ENCODE measurements at regions not wholly inside any gene's neighbourhood (a gene's known extent, or its start where the extent isn't known, plus 50 kb on each side); places are given as distances from the start of the nearest gene placed in this dataset.
A peak's percentile ranks its signal among the peaks of the same experiment; 100 is the strongest.

GRCh38 chr3:159609625-159610024, 379.0 kb upstream of the IL12A start:
- Histone ChIP-seq H3K27ac (no peak overlapping the region), H3K9me3 (no peaks in the 10 kb centered on the region), H3K4me1 (no peaks in the 10 kb centered on the region), H3K4me3 (no peak overlapping the region), H3K27me3 (no peaks in the 10 kb centered on the region), H3K36me3 (no peaks in the 10 kb centered on the region)
- DNase-seq = no peak
- 80 to 88% methylated on average over 7 of the region's 7 CpGs for WGBS, 2 donors
- intact Hi-C loops (cut with DNase I) = loop anchor here (10.0 kb wide), 1 partner anchor 195 kb away; no protein-coding TSS in a partner anchor
- no peak for TF ChIP-seq POLR2A (IDR thresholded peaks at IDR 0.05)
- TF ChIP-seq, protein P1, sequence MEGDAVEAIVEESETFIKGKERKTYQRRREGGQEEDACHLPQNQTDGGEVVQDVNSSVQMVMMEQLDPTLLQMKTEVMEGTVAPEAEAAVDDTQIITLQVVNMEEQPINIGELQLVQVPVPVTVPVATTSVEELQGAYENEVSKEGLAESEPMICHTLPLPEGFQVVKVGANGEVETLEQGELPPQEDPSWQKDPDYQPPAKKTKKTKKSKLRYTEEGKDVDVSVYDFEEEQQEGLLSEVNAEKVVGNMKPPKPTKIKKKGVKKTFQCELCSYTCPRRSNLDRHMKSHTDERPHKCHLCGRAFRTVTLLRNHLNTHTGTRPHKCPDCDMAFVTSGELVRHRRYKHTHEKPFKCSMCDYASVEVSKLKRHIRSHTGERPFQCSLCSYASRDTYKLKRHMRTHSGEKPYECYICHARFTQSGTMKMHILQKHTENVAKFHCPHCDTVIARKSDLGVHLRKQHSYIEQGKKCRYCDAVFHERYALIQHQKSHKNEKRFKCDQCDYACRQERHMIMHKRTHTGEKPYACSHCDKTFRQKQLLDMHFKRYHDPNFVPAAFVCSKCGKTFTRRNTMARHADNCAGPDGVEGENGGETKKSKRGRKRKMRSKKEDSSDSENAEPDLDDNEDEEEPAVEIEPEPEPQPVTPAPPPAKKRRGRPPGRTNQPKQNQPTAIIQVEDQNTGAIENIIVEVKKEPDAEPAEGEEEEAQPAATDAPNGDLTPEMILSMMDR (IDR thresholded peaks at IDR 0.05) = no peak

DNA sequence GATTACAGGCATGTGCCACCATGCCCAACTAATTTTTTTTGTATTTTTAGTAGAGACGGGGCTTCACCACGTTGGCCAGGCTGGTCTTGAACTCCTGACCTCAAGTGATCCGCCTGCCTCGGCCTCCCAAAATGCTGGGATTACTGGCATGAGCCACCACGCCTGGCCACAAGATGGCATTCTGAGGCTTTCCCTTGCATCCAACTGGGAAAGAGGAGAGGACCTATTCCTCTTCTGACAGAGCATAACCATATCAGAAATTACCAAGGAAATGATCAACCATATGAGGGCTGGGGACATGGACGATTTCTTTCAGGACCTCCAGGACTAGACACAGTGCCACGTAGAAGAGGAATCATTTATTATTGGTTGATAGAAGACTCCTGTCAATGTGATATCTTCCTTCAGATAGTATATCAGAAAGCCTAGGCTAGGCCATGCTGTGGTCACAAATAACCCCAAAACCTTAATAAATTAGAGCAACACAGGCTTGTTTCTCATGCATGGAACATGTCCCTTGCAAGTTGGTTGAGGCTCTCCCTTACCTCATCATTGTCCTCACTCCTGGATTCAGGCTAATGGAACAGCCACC, 372.3 kb upstream of the IL12A start:
- DNase-seq = no peak
- Histone ChIP-seq H3K9me3 (no peaks in the 10 kb centered on the region), H3K4me3 (no peak overlapping the region)

GRCh38 chr3:159619341-159619885, 369.2 kb upstream of the IL12A start:
- H3K4me1 ChIP-seq = no peaks in the 10 kb centered on the region
- H3K27me3 ChIP-seq = no peaks in the 10 kb centered on the region
- WGBS, 2 donors = 38 to 46% methylated on average over 3 of the region's 3 CpGs
- H3K27ac ChIP-seq = no peak overlapping the region
- H3K36me3 ChIP-seq = no peaks in the 10 kb centered on the region
- DNase-seq = no peak
- TF ChIP-seq, protein P1 (IDR thresholded peaks at IDR 0.05) = no peak
- TF ChIP-seq POLR2A (IDR thresholded peaks at IDR 0.05) = no peak
- H3K9me3 ChIP-seq = no peaks in the 10 kb centered on the region
- intact Hi-C loops (cut with DNase I) = loop anchor here (10.0 kb wide), 1 partner anchor 185 kb away; no protein-coding TSS in a partner anchor
- no peak overlapping the region for H3K4me3 ChIP-seq

More for the DNA sequence above, 372.3 kb upstream of the IL12A start:
- Histone ChIP-seq H3K27ac (no peak overlapping the region), H3K27me3 (no peaks in the 10 kb centered on the region), H3K36me3 (no peaks in the 10 kb centered on the region), H3K4me1 (no peaks in the 10 kb centered on the region)
- intact Hi-C loops (cut with DNase I) = loop anchor here (10.0 kb wide), 1 partner anchor 188 kb away; no protein-coding TSS in a partner anchor
- 35 to 39% methylated on average over 6 to 7 of the region's 7 CpGs for WGBS, 2 donors
- no peak for TF ChIP-seq POLR2A (IDR thresholded peaks at IDR 0.05)
- TF ChIP-seq, protein P1 (IDR thresholded peaks at IDR 0.05) = peak in 5 of 6 experiments; percentile 41 to 67 (median 51)

- no peaks in the 10 kb centered on the region for H3K27me3 ChIP-seq
- H3K27ac ChIP-seq = no peak overlapping the region
- H3K9me3 ChIP-seq = no peaks in the 10 kb centered on the region
- no peaks in the 10 kb centered on the region for H3K36me3 ChIP-seq
- H3K4me1 ChIP-seq = no peaks in the 10 kb centered on the region
- no peak for TF ChIP-seq POLR2A (IDR thresholded peaks at IDR 0.05)
- TF ChIP-seq, protein P1 (IDR thresholded peaks at IDR 0.05) = no peak
- intact Hi-C loops (cut with DNase I) = no loop called here
- H3K4me3 ChIP-seq = no peak overlapping the region
- no peak for DNase-seq
- WGBS, 2 donors = 73 to 75% methylated on average over 1 of the region's 1 CpG
Measured at GRCh38 chr3:159620281-159620680, 368.4 kb upstream of the IL12A start.

DNA sequence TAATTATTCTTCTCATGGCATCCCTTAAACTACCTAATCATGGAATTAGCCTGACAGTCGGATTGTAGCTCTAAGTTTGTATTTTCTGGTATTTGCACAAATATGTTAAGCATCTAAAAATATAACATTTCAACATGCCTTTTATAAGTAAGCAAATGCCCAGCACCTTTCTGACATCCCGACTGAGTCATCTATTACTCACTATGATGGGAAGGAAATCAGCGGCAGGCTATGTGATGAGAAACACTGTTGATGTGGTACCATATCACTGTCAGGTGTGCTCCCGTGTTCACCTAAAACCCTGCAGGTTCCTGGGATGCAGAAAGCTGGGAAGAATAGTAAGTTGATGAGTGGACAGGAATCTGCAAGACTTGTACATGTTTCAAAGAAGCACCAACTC, 367.8 kb upstream of the IL12A start:
- H3K27ac ChIP-seq = no peak overlapping the region
- H3K36me3 ChIP-seq = no peaks in the 10 kb centered on the region
- no peaks in the 10 kb centered on the region for H3K4me1 ChIP-seq
- no peak for TF ChIP-seq POLR2A (IDR thresholded peaks at IDR 0.05)
- TF ChIP-seq, protein P1 (IDR thresholded peaks at IDR 0.05) = no peak
- no peaks in the 10 kb centered on the region for H3K27me3 ChIP-seq
- 22 to 39% methylated on average over 4 of the region's 4 CpGs for WGBS, 2 donors
- no peaks in the 10 kb centered on the region for H3K9me3 ChIP-seq
- intact Hi-C loops (cut with DNase I) = no loop called here
- no peak overlapping the region for H3K4me3 ChIP-seq
- no peak for DNase-seq
